GM04503 (cell line): ENCODE measurements at regions not wholly inside any gene's neighbourhood (a gene's known extent, or its start where the extent isn't known, plus 50 kb on each side); places are given as distances from the start of the nearest gene placed in this dataset.
A peak's percentile ranks its signal among the peaks of the same experiment; 100 is the strongest.

Source experiments
- DNase-seq: peaks from one replicate; pipeline ENCODE4 v3.0.0-alpha.2; 2012; ENCODE audit warnings: low read depth

- peak; percentile 24 for DNase-seq
Observed at GRCh38 chr2:19600506-19600905, 242.1 kb upstream of the OSR1 start.

- no peak for DNase-seq
Observed at GRCh38 chr2:19598971-19599370, 240.5 kb upstream of the OSR1 start.

GRCh38 chr2:19592197-19592596 is 233.8 kb upstream of the OSR1 start:
- no peak for DNase-seq

- DNase-seq: no peak
Observed at GRCh38 chr2:19589791-19590190, 231.4 kb upstream of the OSR1 start.

GRCh38 chr2:19580830-19581229 is 222.4 kb upstream of the OSR1 start:
- DNase-seq: no peak

- DNase-seq: no peak
Observed at GRCh38 chr2:19580264-19580663, 221.8 kb upstream of the OSR1 start.

GRCh38 chr2:19579461-19579860 is 221.0 kb upstream of the OSR1 start:
- no peak for DNase-seq

GRCh38 chr2:19577723-19578122 is 219.3 kb upstream of the OSR1 start:
- no peak for DNase-seq

- no peak for DNase-seq
Observed at GRCh38 chr2:19576411-19576810, 218.0 kb upstream of the OSR1 start.

- peak; percentile 36 for DNase-seq
Observed at GRCh38 chr2:19575641-19576040, 217.2 kb upstream of the OSR1 start.

GRCh38 chr2:19574778-19575260 is 216.4 kb upstream of the OSR1 start:
- DNase-seq: peak; percentile 70

GRCh38 chr2:19573784-19574183 is 215.4 kb upstream of the OSR1 start:
- DNase-seq: no peak

GRCh38 chr2:19571773-19572172 is 213.3 kb upstream of the OSR1 start:
- no peak for DNase-seq

- DNase-seq: peak; percentile 17
Observed at GRCh38 chr2:19569300-19569791, 210.9 kb upstream of the OSR1 start.

- DNase-seq: no peak
Observed at GRCh38 chr2:19568809-19569208, 210.4 kb upstream of the OSR1 start.

GRCh38 chr2:19560785-19561184 is 202.4 kb upstream of the OSR1 start:
- DNase-seq: no peak

GRCh38 chr2:19559596-19560240 is 201.3 kb upstream of the OSR1 start:
- DNase-seq: no peak

GRCh38 chr2:19556648-19557047 is 198.2 kb upstream of the OSR1 start:
- DNase-seq: no peak

GRCh38 chr2:19554520-19554919 is 196.1 kb upstream of the OSR1 start:
- DNase-seq: no peak

GRCh38 chr2:19552270-19552669 is 193.8 kb upstream of the OSR1 start:
- DNase-seq: no peak

- no peak for DNase-seq
Observed at GRCh38 chr2:19550750-19551149, 192.3 kb upstream of the OSR1 start.

- DNase-seq: no peak
Observed at GRCh38 chr2:19549821-19550220, 191.4 kb upstream of the OSR1 start.

- DNase-seq: no peak
Observed at GRCh38 chr2:19548116-19548515, 189.7 kb upstream of the OSR1 start.

GRCh38 chr2:19547321-19547720 is 188.9 kb upstream of the OSR1 start:
- DNase-seq: no peak
